PC-3 (cell line): ENCODE measurements at regions not wholly inside any gene's neighbourhood (a gene's known extent, or its start where the extent isn't known, plus 50 kb on each side); places are given as distances from the start of the nearest gene placed in this dataset.

Experiments
- ATAC-seq: fragments of 200-7000 bp; cut with Tn5 transposase; 2 replicates; pipeline ENCODE4 v1.9.1; 2020; ENCODE audit warnings: mild to moderate bottlenecking, moderate library complexity
- BruUV-seq: library from RNA; stranded (reverse); fragments of 400-500 nt; replicated peaks from 2 replicates; lab custom pipeline; 2021; lab: Mats Ljungman, UMichigan
- CTCF ChIA-PET: fragments of 300-600 bp; sonication (Branson Sonifier 250); formaldehyde crosslinking; loops from one replicate; lab custom pipeline; 2022; ENCODE audit warnings: antibody characterized with exemption; lab: Charles Lee
- POLR2A ChIA-PET: fragments of 300-600 bp; sonication (Branson Sonifier 250); formaldehyde crosslinking; loops from one replicate; lab custom pipeline; 2022; ENCODE audit warnings: antibody characterized with exemption; ENCODE audit not compliant: unreplicated experiment; lab: Charles Lee
- DNase-seq: peaks from one replicate; pipeline ENCODE4 v3.0.0-alpha.2; 2015
- H2AFZ ChIP-seq: fragments of 300-600 bp; sonication (generic); 2 replicates; pipeline ENCODE4 v1.6.0; 2016; ENCODE audit warnings: antibody characterized with exemption, low read length
- H3F3A ChIP-seq: fragments of 300-600 bp; sonication (generic); one replicate; pipeline ENCODE4 v1.6.0; 2017; ENCODE audit warnings: antibody characterized with exemption, low read length, control low read depth, mild to moderate bottlenecking; ENCODE audit not compliant: unreplicated experiment
- H3K27ac ChIP-seq: fragments of 300-600 bp; sonication (generic); 2 replicates; pipeline ENCODE4 v1.5.1; 2016; ENCODE audit warnings: mild to moderate bottlenecking, low read length
- H3K27me3 ChIP-seq: fragments of 300-600 bp; sonication (generic); 2 replicates; pipeline ENCODE4 v1.6.1; 2016; ENCODE audit warnings: low read length, mixed read lengths
- H3K36me3 ChIP-seq: fragments of 300-600 bp; sonication (generic); 2 replicates; pipeline ENCODE4 v1.6.1; 2016; ENCODE audit warnings: low read depth, mixed run types, low read length, mixed read lengths
- H3K4me1 ChIP-seq: fragments of 300-600 bp; sonication (generic); 2 replicates; pipeline ENCODE4 v1.5.1; 2016; ENCODE audit warnings: low read length; ENCODE audit not compliant: insufficient read depth
- H3K4me2 ChIP-seq: fragments of 300-600 bp; sonication (generic); 2 replicates; pipeline ENCODE4 v1.6.0; 2016; ENCODE audit warnings: low read length
- H3K4me3 ChIP-seq: fragments of 300-600 bp; sonication (generic); 2 replicates; pipeline ENCODE4 v1.5.1; 2016; ENCODE audit warnings: mild to moderate bottlenecking, low read length, mixed read lengths
- H3K79me2 ChIP-seq: fragments of 300-600 bp; sonication (generic); 2 replicates; pipeline ENCODE4 v1.6.1; 2017; ENCODE audit warnings: low read length, mixed read lengths
- H3K9ac ChIP-seq: fragments of 300-600 bp; sonication (generic); 2 replicates; pipeline ENCODE4 v1.6.0; 2016; ENCODE audit warnings: mild to moderate bottlenecking, low read length
- H3K9me2 ChIP-seq: fragments of 300-600 bp; sonication (generic); replicated peaks from 2 replicates; pipeline ENCODE4 v1.6.1; 2016; ENCODE audit warnings: mixed run types, low read length, mixed read lengths
- H3K9me3 ChIP-seq: fragments of 300-600 bp; sonication (generic); 2 replicates; pipeline ENCODE4 v1.6.1; 2016; ENCODE audit warnings: low read length, mixed read lengths
- H4K20me1 ChIP-seq: fragments of 300-600 bp; sonication (generic); 2 replicates; pipeline ENCODE4 v1.6.1; 2016; ENCODE audit warnings: low read length, mixed read lengths
- EZH2 ChIP-seq: fragments of 300-600 bp; sonication (generic); IDR thresholded peaks from one replicate; pipeline ENCODE4 v1.6.1; 2017; ENCODE audit warnings: antibody characterized with exemption, mild to moderate bottlenecking, low read length; ENCODE audit not compliant: unreplicated experiment
- EZH2phosphoT487 ChIP-seq: fragments of 300-600 bp; sonication (generic); IDR thresholded peaks from 2 replicates; pipeline ENCODE4 v1.6.1; 2018; ENCODE audit warnings: mild to moderate bottlenecking, antibody characterized with exemption, low read length, borderline replicate concordance
- intact Hi-C: fragments of 100-400 bp; cut with micrococcal nuclease; formaldehyde crosslinking; loops from 2 replicates; pipeline ENCODE4 v1.9.0; 2023
- TF ChIP-seq, protein P1 (sequence below): fragments of 300-600 bp; sonication (generic); conservative IDR thresholded peaks from 2 replicates; pipeline ENCODE4 v1.5.1; 2017; ENCODE audit warnings: antibody characterized with exemption, low read depth, mild to moderate bottlenecking, low read length

DNA sequence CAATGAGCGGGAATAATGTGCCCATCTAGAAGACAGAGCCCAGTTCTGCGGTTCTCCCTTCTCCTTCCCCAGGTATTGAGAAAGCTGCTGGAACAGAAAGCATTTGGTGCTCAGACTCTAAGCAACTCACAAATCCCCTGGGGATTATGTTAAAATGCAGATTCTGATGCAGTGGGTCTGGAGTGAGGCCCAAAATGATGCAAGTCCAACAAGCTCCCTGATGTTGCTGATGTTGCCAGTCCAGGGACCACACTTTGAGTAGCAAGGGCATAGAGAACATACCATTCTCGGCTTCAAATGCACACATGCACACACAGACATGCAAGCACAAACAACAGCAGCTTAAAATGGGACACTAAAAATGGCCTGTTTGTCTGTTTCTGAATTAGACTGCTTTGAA is 274.8 kb upstream of the NCKAP5 start:
- Histone ChIP-seq H3K4me3 (no peak overlapping the region), H3K4me2 (no peak overlapping the region), H3K9me2 (no peaks in the 10 kb centered on the region), H3K9me3 (no peaks in the 10 kb centered on the region), H3K4me1 (peaks cover 40% of the 10 kb centered on the region), H3F3A (peaks cover 4% of the 10 kb centered on the region), H3K27me3 (no peaks in the 10 kb centered on the region), H2AFZ (no peak overlapping the region), H3K9ac (peak overlapping the region; percentile 69), H3K79me2 (no peaks in the 10 kb centered on the region), H4K20me1 (no peaks in the 10 kb centered on the region), H3K27ac (peak overlapping the region; percentile 96), H3K36me3 (no peaks in the 10 kb centered on the region)
- CTCF ChIA-PET, result interaction anchor here (0.9 kb wide), 1 partner anchor 275 kb away, joined by 4 read pairs; the partner anchor contains the start of gene NCKAP5
- ATAC-seq (no peak), DNase-seq (no peak)
- no TSS peak for BruUV-seq
- POLR2A ChIA-PET, result interaction anchor here (0.6 kb wide), 1 partner anchor 851 kb away, joined by 3 read pairs; no protein-coding TSS in a partner anchor
- TF ChIP-seq, protein P1, sequence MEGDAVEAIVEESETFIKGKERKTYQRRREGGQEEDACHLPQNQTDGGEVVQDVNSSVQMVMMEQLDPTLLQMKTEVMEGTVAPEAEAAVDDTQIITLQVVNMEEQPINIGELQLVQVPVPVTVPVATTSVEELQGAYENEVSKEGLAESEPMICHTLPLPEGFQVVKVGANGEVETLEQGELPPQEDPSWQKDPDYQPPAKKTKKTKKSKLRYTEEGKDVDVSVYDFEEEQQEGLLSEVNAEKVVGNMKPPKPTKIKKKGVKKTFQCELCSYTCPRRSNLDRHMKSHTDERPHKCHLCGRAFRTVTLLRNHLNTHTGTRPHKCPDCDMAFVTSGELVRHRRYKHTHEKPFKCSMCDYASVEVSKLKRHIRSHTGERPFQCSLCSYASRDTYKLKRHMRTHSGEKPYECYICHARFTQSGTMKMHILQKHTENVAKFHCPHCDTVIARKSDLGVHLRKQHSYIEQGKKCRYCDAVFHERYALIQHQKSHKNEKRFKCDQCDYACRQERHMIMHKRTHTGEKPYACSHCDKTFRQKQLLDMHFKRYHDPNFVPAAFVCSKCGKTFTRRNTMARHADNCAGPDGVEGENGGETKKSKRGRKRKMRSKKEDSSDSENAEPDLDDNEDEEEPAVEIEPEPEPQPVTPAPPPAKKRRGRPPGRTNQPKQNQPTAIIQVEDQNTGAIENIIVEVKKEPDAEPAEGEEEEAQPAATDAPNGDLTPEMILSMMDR, result no peak
- TF ChIP-seq EZH2phosphoT487, result no peak
- TF ChIP-seq EZH2, result no peak
- intact Hi-C loops, result loop anchor here (2.0 to 10.0 kb wide), 6 partner anchors 348 to 1576 kb away; partner anchors contain the start of genes GPR39 and LYPD1

DNA sequence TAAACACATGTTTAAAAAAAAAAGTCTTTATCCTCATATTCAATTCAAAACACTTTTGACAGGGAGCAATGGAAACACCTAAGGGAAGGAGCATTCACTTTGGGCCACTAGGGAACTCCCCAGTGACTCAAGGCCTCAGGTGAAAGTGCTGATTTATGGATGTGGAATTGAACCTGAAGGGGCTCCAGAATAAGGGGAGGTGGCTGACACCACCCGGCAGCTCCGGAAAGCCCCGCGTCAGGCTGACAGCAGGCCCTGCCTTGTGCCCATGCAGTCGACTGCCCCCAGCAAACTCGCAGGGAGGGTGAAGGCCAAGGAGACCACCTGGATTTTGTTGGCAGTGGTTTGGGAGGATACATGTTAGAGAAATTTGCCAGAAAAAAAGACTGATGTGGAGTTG is 275.3 kb upstream of the NCKAP5 start:
- 0 out of 2 replicates have a peak overlapping the region, but pooled peaks have one; percentile 19 for H2AFZ ChIP-seq
- H3K36me3 ChIP-seq, result no peaks in the 10 kb centered on the region
- TF ChIP-seq EZH2phosphoT487 (no peak), EZH2 (no peak)
- TF ChIP-seq, protein P1, result no peak
- peak overlapping the region; percentile 69; the same call in 1 of the 2 replicates for H3K9ac ChIP-seq
- H3F3A ChIP-seq, result peaks cover 4% of the 10 kb centered on the region
- intact Hi-C loops, result loop anchor here (2.0 to 10.0 kb wide), 6 partner anchors 349 to 1576 kb away; partner anchors contain the start of genes GPR39 and LYPD1
- peaks cover 40% of the 10 kb centered on the region for H3K4me1 ChIP-seq
- no peaks in the 10 kb centered on the region for H3K9me3 ChIP-seq
- peak; percentile 40 for DNase-seq
- H3K4me3 ChIP-seq, result no peak overlapping the region
- peak; percentile 3; the same call in 1 of the 2 replicates for ATAC-seq
- ChIA-PET POLR2A (no interaction called here), CTCF (interaction anchor here (0.5 to 2.1 kb wide), 10 partner anchors 11 to 1303 kb away, joined by 3 to 14 read pairs (median 4); partner anchors contain the start of gene NCKAP5)
- H4K20me1 ChIP-seq, result no peaks in the 10 kb centered on the region
- H3K4me2 ChIP-seq, result no peak overlapping the region
- no peaks in the 10 kb centered on the region for H3K9me2 ChIP-seq
- no peaks in the 10 kb centered on the region for H3K27me3 ChIP-seq
- no peaks in the 10 kb centered on the region for H3K79me2 ChIP-seq
- H3K27ac ChIP-seq, result peak overlapping the region; percentile 96
- BruUV-seq, result no TSS peak
